Osteocyte (in vitro differentiated cells): ENCODE measurements at regions not wholly inside any gene's neighbourhood (a gene's known extent, or its start where the extent isn't known, plus 50 kb on each side); places are given as distances from the start of the nearest gene placed in this dataset.

Source experiments
- DNase-seq: peaks from one replicate; pipeline ENCODE4 v3.0.0; 2021; ENCODE audit warnings: mixed read lengths; ENCODE audit not compliant: unreplicated experiment; ENCODE audit errors: extremely low spot score
- H3K27ac Mint-ChIP-seq: one replicate; pipeline ENCODE4 v1.8.0; 2021; ENCODE audit warnings: mild to moderate bottlenecking, mixed read lengths; ENCODE audit not compliant: unreplicated experiment
- H3K27me3 Mint-ChIP-seq: one replicate; pipeline ENCODE4 v1.8.0; 2021; ENCODE audit warnings: mixed read lengths; ENCODE audit not compliant: unreplicated experiment
- H3K36me3 Mint-ChIP-seq: one replicate; pipeline ENCODE4 v1.8.0; 2021; ENCODE audit warnings: mixed read lengths; ENCODE audit not compliant: unreplicated experiment
- H3K4me1 Mint-ChIP-seq: one replicate; pipeline ENCODE4 v1.8.0; 2021; ENCODE audit warnings: mixed read lengths; ENCODE audit not compliant: unreplicated experiment
- H3K4me3 Mint-ChIP-seq: one replicate; pipeline ENCODE4 v1.8.0; 2021; ENCODE audit warnings: mild to moderate bottlenecking, moderate library complexity, mixed read lengths; ENCODE audit not compliant: unreplicated experiment
- H3K9me3 Mint-ChIP-seq: one replicate; pipeline ENCODE4 v1.8.0; 2021; ENCODE audit warnings: mixed read lengths; ENCODE audit not compliant: unreplicated experiment
- CTCF ChIP-seq: fragments of 200-600 bp; sonication (generic); IDR thresholded peaks from 2 replicates; pipeline ENCODE4 v1.5.0; 2021; ENCODE audit warnings: antibody characterized with exemption, mild to moderate bottlenecking, moderate library complexity

DNA sequence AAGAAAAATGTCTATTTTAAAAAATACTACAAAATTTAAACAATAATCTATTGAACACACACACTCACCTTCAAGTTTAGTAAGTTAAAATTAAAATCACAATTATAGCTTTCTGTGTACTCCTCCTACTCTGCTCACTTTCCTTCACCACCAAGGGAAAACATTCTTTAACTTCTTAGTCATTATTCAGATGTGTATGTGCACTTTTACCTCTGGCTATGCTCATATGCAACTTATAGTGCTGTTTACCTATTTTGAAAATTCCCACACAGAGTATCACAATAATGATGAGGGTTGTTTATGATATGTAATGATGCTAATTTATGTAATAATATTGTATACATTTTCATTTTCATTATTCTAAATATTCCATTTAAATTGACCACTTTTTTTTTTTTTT, 661.4 kb downstream of the MRPL39 start:
- no peak for TF ChIP-seq CTCF
- peaks cover 12% of the 10 kb centered on the region for H3K9me3 Mint-ChIP-seq
- H3K27ac Mint-ChIP-seq, result no peak overlapping the region
- no peaks in the 10 kb centered on the region for H3K4me1 Mint-ChIP-seq
- H3K4me3 Mint-ChIP-seq, result no peak overlapping the region
- no peak for DNase-seq
- no peaks in the 10 kb centered on the region for H3K36me3 Mint-ChIP-seq
- H3K27me3 Mint-ChIP-seq, result no peaks in the 10 kb centered on the region

DNA sequence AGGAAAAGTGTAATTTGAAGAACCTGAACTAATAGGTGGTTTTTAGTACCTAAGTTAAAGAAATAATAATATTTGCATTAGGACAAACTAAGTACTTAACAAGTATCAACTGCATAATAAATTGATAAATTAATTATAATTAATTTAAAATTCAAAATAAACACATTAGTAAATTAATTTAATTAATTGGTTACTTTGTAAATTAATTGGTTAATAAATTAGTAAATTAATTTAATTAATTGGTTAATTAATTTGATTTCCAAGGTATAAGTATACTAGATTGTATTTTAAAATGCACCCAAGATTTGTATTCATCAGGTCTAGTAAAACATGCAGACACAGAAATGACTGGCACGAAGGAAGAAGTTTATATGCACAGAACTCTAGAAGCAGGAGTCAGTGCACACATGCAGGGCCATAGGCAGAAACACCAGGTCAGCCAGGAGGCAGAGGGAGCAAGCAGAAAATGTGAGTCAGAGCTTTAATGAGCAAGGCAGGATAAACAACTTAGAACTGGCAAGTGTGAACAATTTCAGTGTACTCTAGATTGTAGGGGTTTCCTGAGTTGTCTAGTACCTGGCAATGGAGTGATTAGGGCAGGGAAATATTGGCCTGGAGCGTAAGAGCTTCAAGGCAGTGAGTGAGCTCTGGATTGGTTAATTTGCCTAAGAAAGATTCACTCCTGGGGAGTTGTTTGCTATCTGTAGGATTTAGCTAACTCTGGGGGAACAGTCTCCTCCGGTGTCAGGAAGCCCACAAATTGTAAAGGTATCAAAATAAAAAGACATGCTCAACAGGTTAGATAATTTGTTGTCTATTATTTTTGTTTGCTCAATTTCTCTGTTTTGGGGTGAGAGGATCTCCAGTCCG, 665.7 kb downstream of the MRPL39 start:
- Mint-ChIP-seq H3K36me3 (no peaks in the 10 kb centered on the region), H3K4me1 (no peaks in the 10 kb centered on the region), H3K9me3 (no peaks in the 10 kb centered on the region), H3K27me3 (no peaks in the 10 kb centered on the region), H3K27ac (no peak overlapping the region), H3K4me3 (no peak overlapping the region)
- no peak for DNase-seq
- no peak for TF ChIP-seq CTCF

GRCh38 chr21:24939291-24939690, 668.0 kb downstream of the MRPL39 start:
- Mint-ChIP-seq H3K9me3 (peaks cover 4% of the 10 kb centered on the region), H3K36me3 (no peaks in the 10 kb centered on the region), H3K4me3 (no peak overlapping the region), H3K27ac (no peak overlapping the region), H3K4me1 (no peaks in the 10 kb centered on the region), H3K27me3 (no peaks in the 10 kb centered on the region)
- TF ChIP-seq CTCF, result no peak
- DNase-seq, result no peak

- H3K36me3 Mint-ChIP-seq, result no peaks in the 10 kb centered on the region
- no peak for TF ChIP-seq CTCF
- no peak for DNase-seq
- no peaks in the 10 kb centered on the region for H3K4me1 Mint-ChIP-seq
- peaks cover 4% of the 10 kb centered on the region for H3K9me3 Mint-ChIP-seq
- no peak overlapping the region for H3K4me3 Mint-ChIP-seq
- H3K27ac Mint-ChIP-seq, result no peak overlapping the region
- no peaks in the 10 kb centered on the region for H3K27me3 Mint-ChIP-seq
Measured at GRCh38 chr21:24938573-24938972, 668.7 kb downstream of the MRPL39 start.

GRCh38 chr21:24935991-24936390, 671.3 kb downstream of the MRPL39 start:
- Mint-ChIP-seq H3K27me3 (no peaks in the 10 kb centered on the region), H3K9me3 (peaks cover 9% of the 10 kb centered on the region), H3K4me1 (no peaks in the 10 kb centered on the region), H3K4me3 (no peak overlapping the region), H3K27ac (no peak overlapping the region), H3K36me3 (no peaks in the 10 kb centered on the region)
- no peak for TF ChIP-seq CTCF
- no peak for DNase-seq
